SK-N-SH (cell line): ENCODE measurements at regions not wholly inside any gene's neighbourhood (a gene's known extent, or its start where the extent isn't known, plus 50 kb on each side); places are given as distances from the start of the nearest gene placed in this dataset.

Experiments
- CTCF ChIA-PET: fragments of 300-600, 350-600 bp; formaldehyde crosslinking; extraction: SDS; loops from one replicate; lab custom pipeline; 2021; lab: Yijun Ruan, JAX
- POLR2A ChIA-PET: fragments of 350-600 bp; sonication (Branson Sonifier 250); formaldehyde crosslinking; extraction: SDS; loops from one replicate; lab custom pipeline; 2020; ENCODE audit warnings: antibody characterized with exemption, inconsistent platforms; lab: Yijun Ruan, JAX
- DNase-seq: peaks from one replicate; pipeline ENCODE4 v3.0.0; 2012
- H2AFZ ChIP-seq: fragments of 200-600 bp; sonication (generic); 2 replicates; pipeline ENCODE4 v1.8.1; 2016; ENCODE audit warnings: antibody characterized with exemption, mild to moderate bottlenecking, low read depth
- H3F3A ChIP-seq: fragments of 200-600 bp; sonication (generic); replicated peaks from 2 replicates; pipeline ENCODE3; 2016; ENCODE audit warnings: antibody characterized with exemption, mild to moderate bottlenecking; ENCODE audit not compliant: insufficient read depth
- H3K27ac ChIP-seq, 2 experiments: fragments of 200-500 bp in 1 of 2; fragments of 200-600 bp in 1 of 2; sonication (Bioruptor generic) in 1 of 2; sonication (generic), shearing (Covaris generic) in 1 of 2; 2 replicates each; pipeline versions ENCODE4 v1.5.1 to v1.6.1; 2014 to 2016; ENCODE audit warnings: low read depth in 2 of 2, inconsistent platforms in 1 of 2, low read length in 1 of 2, mild to moderate bottlenecking in 1 of 2, mixed read lengths in 1 of 2
- H3K27me3 ChIP-seq: fragments of 200-600 bp; sonication (generic), shearing (Covaris generic); 2 replicates; pipeline ENCODE4 v1.6.1; 2016; ENCODE audit warnings: mixed run types; ENCODE audit not compliant: insufficient read depth
- H3K36me3 ChIP-seq, 2 experiments: fragments of 200-500 bp in 1 of 2; fragments of 200-600 bp in 1 of 2; sonication (Bioruptor generic) in 1 of 2; sonication (generic) in 1 of 2; replicated peaks in 1 of 2; 2 replicates each; pipeline versions ENCODE3 to v1.5.1; 2014 to 2016; ENCODE audit warnings: low read length in 1 of 2, mild to moderate bottlenecking in 1 of 2; ENCODE audit not compliant: insufficient read depth in 2 of 2, control insufficient read depth in 1 of 2
- H3K4me1 ChIP-seq, 2 experiments: fragments of 200-500 bp in 1 of 2; fragments of 200-600 bp in 1 of 2; sonication (Bioruptor generic) in 1 of 2; sonication (generic), shearing (Covaris generic) in 1 of 2; 2 replicates each; pipeline versions ENCODE4 v1.5.1 to v1.6.1; 2014 to 2016; ENCODE audit warnings: low read depth in 1 of 2, low read length in 1 of 2, mixed run types in 1 of 2; ENCODE audit not compliant: insufficient read depth in 2 of 2, control insufficient read depth in 1 of 2
- H3K4me2 ChIP-seq: fragments of 200-600 bp; sonication (generic), shearing (Covaris generic); 2 replicates; pipeline ENCODE4 v1.6.1; 2017; ENCODE audit warnings: mixed run types
- H3K4me3 ChIP-seq, 2 experiments: fragments of 200-500 bp in 1 of 2; fragments of 200-600 bp in 1 of 2; sonication (Bioruptor generic) in 1 of 2; sonication (generic), shearing (Covaris generic) in 1 of 2; 2 replicates each; pipeline versions ENCODE4 v1.5.1 to v1.8.1; 2014 to 2016; ENCODE audit warnings: low read depth in 2 of 2, inconsistent platforms in 1 of 2, low read length in 1 of 2, mild to moderate bottlenecking in 1 of 2, mixed read lengths in 1 of 2, moderate library complexity in 1 of 2
- H3K79me2 ChIP-seq: fragments of 200-600 bp; sonication (generic); 2 replicates; pipeline ENCODE4 v1.8.1; 2017; ENCODE audit warnings: mild to moderate bottlenecking; ENCODE audit not compliant: insufficient read depth
- H3K9ac ChIP-seq: fragments of 200-600 bp; sonication (generic); 2 replicates; pipeline ENCODE4 v1.6.1; 2017; ENCODE audit warnings: mixed run types
- H3K9me2 ChIP-seq: fragments of 200-600 bp; sonication (generic); 2 replicates; pipeline ENCODE4 v1.6.1; 2017; ENCODE audit warnings: mixed run types
- H3K9me3 ChIP-seq: fragments of 200-600 bp; sonication (generic); 2 replicates; pipeline ENCODE4 v1.6.1; 2017; ENCODE audit warnings: mixed run types, mild to moderate bottlenecking, moderate library complexity
- H4K20me1 ChIP-seq: fragments of 200-600 bp; sonication (generic); 2 replicates; pipeline ENCODE4 v1.6.1; 2017; ENCODE audit warnings: mild to moderate bottlenecking, mixed run types; ENCODE audit not compliant: insufficient read depth
- ELF1 ChIP-seq: IDR thresholded peaks from 2 replicates; pipeline ENCODE4 v1.4.0; 2012
- EZH2phosphoT487 ChIP-seq: fragments of 200-600 bp; sonication (generic); IDR thresholded peaks from 2 replicates; pipeline ENCODE4 v1.6.1; 2017; ENCODE audit warnings: low read depth, mixed run types, mild to moderate bottlenecking, antibody characterized with exemption, moderate library complexity, borderline replicate concordance
- FOXJ3 ChIP-seq: sonication (generic); formaldehyde crosslinking; IDR thresholded peaks from 2 replicates; pipeline ENCODE4 v1.5.1; 2020; ENCODE audit warnings: mild to moderate bottlenecking, missing genetic modification reagents
- FOXM1 ChIP-seq: IDR thresholded peaks from 2 replicates; pipeline ENCODE4 v1.4.0; 2012; ENCODE audit warnings: low read depth, mild to moderate bottlenecking
- GABPA ChIP-seq: IDR thresholded peaks from 2 replicates; pipeline ENCODE4 v1.4.0; 2012; ENCODE audit warnings: low read depth, mild to moderate bottlenecking
- GATA2 ChIP-seq: sonication (generic); formaldehyde crosslinking; IDR thresholded peaks from 2 replicates; pipeline ENCODE4 v1.5.0; 2020; ENCODE audit warnings: mild to moderate bottlenecking, missing genetic modification reagents
- JUND ChIP-seq: IDR thresholded peaks from 2 replicates; pipeline ENCODE4 v1.4.0; 2012
- MXI1 ChIP-seq: IDR thresholded peaks from 2 replicates; pipeline ENCODE4 v1.6.1; 2012; ENCODE audit warnings: mild to moderate bottlenecking, low read depth, low read length, improper control_type of control experiment
- POLR2AphosphoS5 ChIP-seq: IDR thresholded peaks from 2 replicates; pipeline ENCODE4 v1.6.1; 2012; ENCODE audit warnings: low read depth, low read length
- RAD21 ChIP-seq: IDR thresholded peaks from 2 replicates; pipeline ENCODE4 v1.6.1; 2012; ENCODE audit warnings: mild to moderate bottlenecking, low read length
- RXRA ChIP-seq: IDR thresholded peaks from 2 replicates; pipeline ENCODE4 v1.4.0; 2012; ENCODE audit warnings: low read depth, mild to moderate bottlenecking, borderline replicate concordance
- SIN3A ChIP-seq: IDR thresholded peaks from 2 replicates; pipeline ENCODE4 v1.6.1; 2012; ENCODE audit warnings: low read depth, mild to moderate bottlenecking, low read length, moderate library complexity, borderline replicate concordance
- TAF1 ChIP-seq: IDR thresholded peaks from 2 replicates; pipeline ENCODE4 v1.6.1; 2012; ENCODE audit warnings: low read depth, mild to moderate bottlenecking, low read length, moderate library complexity, borderline replicate concordance
- TCF12 ChIP-seq: IDR thresholded peaks from 2 replicates; pipeline ENCODE4 v1.4.0; 2012
- TEAD4 ChIP-seq: IDR thresholded peaks from 2 replicates; pipeline ENCODE4 v1.4.0; 2012; ENCODE audit warnings: mild to moderate bottlenecking, borderline replicate concordance; ENCODE audit not compliant: insufficient read depth
- YY1 ChIP-seq: IDR thresholded peaks from 2 replicates; pipeline ENCODE4 v1.4.0; 2012; ENCODE audit warnings: low read depth, mild to moderate bottlenecking
- ZBTB33 ChIP-seq: IDR thresholded peaks from 2 replicates; pipeline ENCODE4 v1.4.0; 2012; ENCODE audit warnings: low read depth, borderline replicate concordance
- WGBS: methylation state at CpG from one replicate; pipeline ENCODE4 v1.1.6; 2017; ENCODE audit warnings: low lambda C conversion rate; 5-methylcytosine and 5-hydroxymethylcytosine counted together
- TF ChIP-seq, protein P1 (sequence below): fragments of 200-600 bp; sonication (generic); IDR thresholded peaks from 2 replicates; pipeline ENCODE4 v1.6.1; 2017; ENCODE audit warnings: antibody characterized with exemption, mild to moderate bottlenecking, moderate library complexity
- TF ChIP-seq, protein P2 (sequence below): IDR thresholded peaks from 2 replicates; pipeline ENCODE4; 2012
- TF ChIP-seq, protein P3 (sequence below): IDR thresholded peaks from 2 replicates; pipeline ENCODE4 v1.4.0; 2012; ENCODE audit warnings: low read depth, borderline replicate concordance
- TF ChIP-seq, protein P4 (sequence below): fragments of 150-350 bp; IDR thresholded peaks from 2 replicates; pipeline ENCODE4 v1.6.1; 2017; ENCODE audit warnings: antibody characterized with exemption, low read length, low read depth, borderline replicate concordance

DNA sequence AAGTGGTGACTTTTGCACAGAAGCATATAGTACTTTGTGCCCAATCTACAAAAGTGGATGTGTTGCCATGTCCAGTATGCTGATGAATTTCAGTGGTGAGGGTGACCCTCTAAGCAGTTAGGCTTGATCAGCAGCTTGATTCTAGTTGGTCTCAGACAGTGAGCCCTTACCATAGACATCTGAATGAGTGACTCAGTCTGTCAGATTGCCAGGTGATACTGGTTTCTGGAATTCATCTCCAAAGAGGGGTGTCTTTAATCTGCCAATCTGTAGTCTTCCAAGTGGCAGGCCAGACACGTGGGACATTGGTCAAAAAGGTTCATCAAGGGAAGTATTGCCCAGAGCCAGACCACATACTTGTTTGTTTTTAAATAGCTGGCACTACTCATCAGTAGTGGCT lies 187.4 kb upstream of the SLC16A7 start:
- no peak for DNase-seq
- Histone ChIP-seq H3K9ac (no peak overlapping the region), H3F3A (no peaks in the 10 kb centered on the region), H3K4me2 (no peak overlapping the region), H3K36me3 (no peaks in the 10 kb centered on the region), H3K4me3 (no peak overlapping the region), H3K27me3 (no peaks in the 10 kb centered on the region), H3K79me2 (no peaks in the 10 kb centered on the region), H3K9me3 (no peaks in the 10 kb centered on the region), H4K20me1 (no peaks in the 10 kb centered on the region), H3K27ac (no peak overlapping the region), H2AFZ (no peak overlapping the region), H3K9me2 (no peaks in the 10 kb centered on the region), H3K4me1 (no peaks in the 10 kb centered on the region)
- WGBS: 0% methylated on average over 1 of the region's 1 CpG
- ChIA-PET POLR2A (no interaction called here), CTCF (no interaction called here)
- TF ChIP-seq TEAD4: no peak
- no peak for TF ChIP-seq FOXJ3
- no peak for TF ChIP-seq FOXM1
- no peak for TF ChIP-seq SIN3A
- no peak for TF ChIP-seq POLR2AphosphoS5
- TF ChIP-seq, protein P1, sequence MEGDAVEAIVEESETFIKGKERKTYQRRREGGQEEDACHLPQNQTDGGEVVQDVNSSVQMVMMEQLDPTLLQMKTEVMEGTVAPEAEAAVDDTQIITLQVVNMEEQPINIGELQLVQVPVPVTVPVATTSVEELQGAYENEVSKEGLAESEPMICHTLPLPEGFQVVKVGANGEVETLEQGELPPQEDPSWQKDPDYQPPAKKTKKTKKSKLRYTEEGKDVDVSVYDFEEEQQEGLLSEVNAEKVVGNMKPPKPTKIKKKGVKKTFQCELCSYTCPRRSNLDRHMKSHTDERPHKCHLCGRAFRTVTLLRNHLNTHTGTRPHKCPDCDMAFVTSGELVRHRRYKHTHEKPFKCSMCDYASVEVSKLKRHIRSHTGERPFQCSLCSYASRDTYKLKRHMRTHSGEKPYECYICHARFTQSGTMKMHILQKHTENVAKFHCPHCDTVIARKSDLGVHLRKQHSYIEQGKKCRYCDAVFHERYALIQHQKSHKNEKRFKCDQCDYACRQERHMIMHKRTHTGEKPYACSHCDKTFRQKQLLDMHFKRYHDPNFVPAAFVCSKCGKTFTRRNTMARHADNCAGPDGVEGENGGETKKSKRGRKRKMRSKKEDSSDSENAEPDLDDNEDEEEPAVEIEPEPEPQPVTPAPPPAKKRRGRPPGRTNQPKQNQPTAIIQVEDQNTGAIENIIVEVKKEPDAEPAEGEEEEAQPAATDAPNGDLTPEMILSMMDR: no peak
- TF ChIP-seq, protein P2, sequence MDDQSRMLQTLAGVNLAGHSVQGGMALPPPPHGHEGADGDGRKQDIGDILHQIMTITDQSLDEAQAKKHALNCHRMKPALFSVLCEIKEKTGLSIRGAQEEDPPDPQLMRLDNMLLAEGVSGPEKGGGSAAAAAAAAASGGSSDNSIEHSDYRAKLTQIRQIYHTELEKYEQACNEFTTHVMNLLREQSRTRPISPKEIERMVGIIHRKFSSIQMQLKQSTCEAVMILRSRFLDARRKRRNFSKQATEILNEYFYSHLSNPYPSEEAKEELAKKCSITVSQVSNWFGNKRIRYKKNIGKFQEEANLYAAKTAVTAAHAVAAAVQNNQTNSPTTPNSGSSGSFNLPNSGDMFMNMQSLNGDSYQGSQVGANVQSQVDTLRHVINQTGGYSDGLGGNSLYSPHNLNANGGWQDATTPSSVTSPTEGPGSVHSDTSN: no peak
- TF ChIP-seq JUND: no peak
- no peak for TF ChIP-seq ELF1
- TF ChIP-seq GATA2 (CRISPR knock-in tag): no peak
- TF ChIP-seq RAD21: no peak
- TF ChIP-seq TCF12: no peak
- no peak for TF ChIP-seq MXI1
- TF ChIP-seq EZH2phosphoT487: no peak

DNA sequence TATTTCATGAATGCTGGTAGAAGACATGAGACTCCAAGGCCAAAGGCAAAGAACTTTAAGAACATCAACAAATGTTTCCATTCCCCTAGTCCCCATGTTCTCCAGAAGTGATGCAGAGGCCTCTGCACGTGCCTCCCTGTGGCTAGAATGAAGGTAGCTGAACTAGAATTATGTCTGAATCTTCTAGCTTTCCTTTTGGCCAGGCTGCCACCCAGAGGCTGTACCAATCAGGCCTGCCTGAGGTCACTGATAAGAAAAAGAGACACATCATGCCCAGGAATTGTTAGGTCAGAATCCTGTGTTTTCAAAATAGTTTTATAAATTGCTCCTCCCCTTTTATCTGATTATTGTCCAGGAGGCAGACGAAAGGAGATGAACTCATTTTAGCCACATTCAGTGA lies 188.0 kb upstream of the SLC16A7 start:
- CTCF ChIA-PET: no interaction called here
- POLR2A ChIA-PET: no interaction called here
- H3K79me2 ChIP-seq: no peaks in the 10 kb centered on the region
- H3K27me3 ChIP-seq: no peaks in the 10 kb centered on the region
- no peaks in the 10 kb centered on the region for H3K36me3 ChIP-seq
- no peaks in the 10 kb centered on the region for H3F3A ChIP-seq
- no peaks in the 10 kb centered on the region for H3K4me1 ChIP-seq
- DNase-seq: no peak
- H3K9ac ChIP-seq: no peak overlapping the region
- no peak overlapping the region for H3K4me2 ChIP-seq
- H3K9me3 ChIP-seq: no peaks in the 10 kb centered on the region
- H2AFZ ChIP-seq: no peak overlapping the region
- H3K4me3 ChIP-seq: no peak overlapping the region
- H3K9me2 ChIP-seq: no peaks in the 10 kb centered on the region
- no peak overlapping the region for H3K27ac ChIP-seq
- H4K20me1 ChIP-seq: no peaks in the 10 kb centered on the region
- 8% methylated on average over 2 of the region's 2 CpGs for WGBS
- TF ChIP-seq ZBTB33: no peak
- no peak for TF ChIP-seq GABPA
- TF ChIP-seq, protein P3, sequence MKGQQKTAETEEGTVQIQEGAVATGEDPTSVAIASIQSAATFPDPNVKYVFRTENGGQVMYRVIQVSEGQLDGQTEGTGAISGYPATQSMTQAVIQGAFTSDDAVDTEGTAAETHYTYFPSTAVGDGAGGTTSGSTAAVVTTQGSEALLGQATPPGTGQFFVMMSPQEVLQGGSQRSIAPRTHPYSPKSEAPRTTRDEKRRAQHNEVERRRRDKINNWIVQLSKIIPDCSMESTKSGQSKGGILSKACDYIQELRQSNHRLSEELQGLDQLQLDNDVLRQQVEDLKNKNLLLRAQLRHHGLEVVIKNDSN: no peak
- no peak for TF ChIP-seq RXRA
- TF ChIP-seq TAF1: no peak
- TF ChIP-seq RAD21: no peak
- TF ChIP-seq, protein P4, sequence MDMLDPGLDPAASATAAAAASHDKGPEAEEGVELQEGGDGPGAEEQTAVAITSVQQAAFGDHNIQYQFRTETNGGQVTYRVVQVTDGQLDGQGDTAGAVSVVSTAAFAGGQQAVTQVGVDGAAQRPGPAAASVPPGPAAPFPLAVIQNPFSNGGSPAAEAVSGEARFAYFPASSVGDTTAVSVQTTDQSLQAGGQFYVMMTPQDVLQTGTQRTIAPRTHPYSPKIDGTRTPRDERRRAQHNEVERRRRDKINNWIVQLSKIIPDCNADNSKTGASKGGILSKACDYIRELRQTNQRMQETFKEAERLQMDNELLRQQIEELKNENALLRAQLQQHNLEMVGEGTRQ: no peak
- no peak for TF ChIP-seq ELF1
- TF ChIP-seq YY1: no peak
- no peak for TF ChIP-seq POLR2AphosphoS5
